Smooth muscle cell (in vitro differentiated cells): ENCODE measurements at regions not wholly inside any gene's neighbourhood (a gene's known extent, or its start where the extent isn't known, plus 50 kb on each side); places are given as distances from the start of the nearest gene placed in this dataset.

Source experiments
- DNase-seq: peaks from one replicate; lab custom pipeline; 2025; ENCODE audit not compliant: unreplicated experiment; lab: John Stamatoyannopoulos, UW
- H2AFZ ChIP-seq: fragments of 200-600 bp; sonication (generic); 2 replicates; pipeline ENCODE4 v1.6.0; 2016; ENCODE audit warnings: antibody characterized with exemption, low read depth, mild to moderate bottlenecking
- H3F3A ChIP-seq: fragments of 200-600 bp; sonication (generic); 2 replicates; pipeline ENCODE4 v1.6.0; 2017; ENCODE audit warnings: antibody characterized with exemption, low read depth
- H3K27ac ChIP-seq: fragments of 200-600 bp; sonication (generic); 2 replicates; pipeline ENCODE4 v1.5.1; 2016; ENCODE audit warnings: low read depth, mild to moderate bottlenecking
- H3K27me3 ChIP-seq: fragments of 200-600 bp; sonication (generic); 2 replicates; pipeline ENCODE4 v1.6.1; 2016; ENCODE audit warnings: low read depth, mild to moderate bottlenecking
- H3K36me3 ChIP-seq: fragments of 200-600 bp; sonication (generic); 2 replicates; pipeline ENCODE4 v1.5.1; 2016; ENCODE audit warnings: low read depth
- H3K4me1 ChIP-seq: fragments of 200-600 bp; sonication (generic); 2 replicates; pipeline ENCODE4 v1.5.1; 2016; ENCODE audit warnings: low read depth
- H3K4me2 ChIP-seq: fragments of 200-600 bp; sonication (generic); 2 replicates; pipeline ENCODE4 v1.6.0; 2016; ENCODE audit warnings: mild to moderate bottlenecking
- H3K4me3 ChIP-seq: fragments of 200-600 bp; sonication (generic); 2 replicates; pipeline ENCODE4 v1.5.1; 2016; ENCODE audit warnings: mild to moderate bottlenecking
- H3K79me2 ChIP-seq: fragments of 200-600 bp; sonication (generic); 2 replicates; pipeline ENCODE4 v1.6.0; 2016; ENCODE audit warnings: low read depth, mild to moderate bottlenecking
- H3K9ac ChIP-seq: fragments of 200-600 bp; sonication (generic); 2 replicates; pipeline ENCODE4 v1.6.0; 2016; ENCODE audit warnings: low read depth
- H3K9me3 ChIP-seq: fragments of 200-600 bp; sonication (generic); replicated peaks from 2 replicates; pipeline ENCODE4 v1.5.1; 2016; ENCODE audit warnings: low read depth
- H4K20me1 ChIP-seq: fragments of 200-600 bp; sonication (generic); 2 replicates; pipeline ENCODE4 v1.6.0; 2016; ENCODE audit warnings: low read depth
- CTCF ChIP-seq: fragments of 200-600 bp; sonication (generic); IDR thresholded peaks from 2 replicates; pipeline ENCODE4 v1.5.1; 2017; ENCODE audit warnings: borderline replicate concordance, mild to moderate bottlenecking, antibody characterized with exemption; ENCODE audit not compliant: insufficient read depth, poor library complexity, severe bottlenecking
- WGBS: methylation state at CpG from one replicate; pipeline ENCODE4 v1.1.7; 2016; ENCODE audit warnings: low lambda C conversion rate; 5-methylcytosine and 5-hydroxymethylcytosine counted together

DNA sequence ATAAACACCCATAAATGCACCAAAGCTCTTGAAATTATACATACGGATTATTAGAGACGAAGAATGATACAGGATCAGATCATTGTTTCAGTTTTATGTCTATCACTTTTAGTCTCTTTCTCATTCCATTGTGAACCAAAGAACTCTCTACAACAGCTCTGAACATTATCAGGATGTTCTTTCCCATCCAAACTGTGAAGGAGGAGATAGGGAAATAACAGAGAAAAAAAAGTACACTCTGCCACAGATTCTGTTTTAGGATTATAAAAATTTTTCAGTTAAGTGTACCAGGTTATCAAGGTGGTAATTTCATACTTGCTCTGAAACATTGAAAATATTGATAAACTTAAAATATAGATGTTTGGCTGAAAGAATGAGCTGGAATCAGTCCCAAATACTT is 270.9 kb downstream of the MZT1 start:
- Histone ChIP-seq H3K4me3 (no peak overlapping the region), H3K36me3 (no peaks in the 10 kb centered on the region), H3K4me1 (no peaks in the 10 kb centered on the region), H3K27ac (no peak overlapping the region), H4K20me1 (no peaks in the 10 kb centered on the region), H3K9me3 (no peaks in the 10 kb centered on the region), H3K4me2 (no peak overlapping the region), H3K79me2 (no peaks in the 10 kb centered on the region), H2AFZ (no peak overlapping the region), H3F3A (no peaks in the 10 kb centered on the region), H3K9ac (no peak overlapping the region), H3K27me3 (no peaks in the 10 kb centered on the region)
- no peak for DNase-seq
- TF ChIP-seq CTCF, result no peak
- 63% methylated on average over 2 of the region's 2 CpGs for WGBS

GRCh38 chr13:72453161-72453560 is 274.3 kb downstream of the MZT1 start:
- no peak for TF ChIP-seq CTCF
- WGBS, result 95% methylated on average over 5 of the region's 5 CpGs

DNA sequence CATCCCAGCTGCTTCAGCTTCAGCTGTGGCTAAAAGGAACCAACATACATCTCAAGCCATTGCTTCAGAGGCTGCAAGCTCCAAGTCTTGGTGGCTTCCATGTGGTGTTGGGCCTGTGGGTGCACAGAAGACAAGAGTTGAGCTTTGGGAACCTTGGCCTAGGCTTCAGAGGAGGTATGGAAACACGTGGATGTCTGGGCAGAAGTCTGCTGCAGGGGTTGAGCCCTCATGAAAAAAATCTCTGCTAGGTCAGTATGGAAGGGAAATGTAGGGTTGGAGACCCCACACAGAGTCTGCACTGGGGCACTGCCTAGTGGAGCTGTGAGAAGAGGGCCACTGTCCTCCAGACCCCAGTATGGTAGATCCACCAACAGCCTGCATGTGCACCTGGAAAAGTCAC is 279.3 kb downstream of the MZT1 start:
- H4K20me1 ChIP-seq, result no peaks in the 10 kb centered on the region
- DNase-seq, result no peak
- no peak overlapping the region for H3K27ac ChIP-seq
- no peak overlapping the region for H3K4me3 ChIP-seq
- no peaks in the 10 kb centered on the region for H3K4me1 ChIP-seq
- H2AFZ ChIP-seq, result no peak overlapping the region
- no peak for TF ChIP-seq CTCF
- H3K27me3 ChIP-seq, result no peaks in the 10 kb centered on the region
- no peaks in the 10 kb centered on the region for H3K36me3 ChIP-seq
- H3K9me3 ChIP-seq, result no peaks in the 10 kb centered on the region
- WGBS, result 88% methylated on average over 1 of the region's 1 CpG
- H3K9ac ChIP-seq, result no peak overlapping the region
- H3K79me2 ChIP-seq, result no peaks in the 10 kb centered on the region
- no peaks in the 10 kb centered on the region for H3F3A ChIP-seq
- H3K4me2 ChIP-seq, result no peak overlapping the region

More at GRCh38 chr13:72453161-72453560, 274.3 kb downstream of the MZT1 start:
- no peaks in the 10 kb centered on the region for H3K4me1 ChIP-seq
- no peaks in the 10 kb centered on the region for H3K36me3 ChIP-seq
- H2AFZ ChIP-seq, result no peak overlapping the region
- H3K27ac ChIP-seq, result no peak overlapping the region
- no peak overlapping the region for H3K4me3 ChIP-seq
- no peaks in the 10 kb centered on the region for H3K79me2 ChIP-seq
- no peak overlapping the region for H3K4me2 ChIP-seq
- no peaks in the 10 kb centered on the region for H3K27me3 ChIP-seq
- no peak overlapping the region for H3K9ac ChIP-seq
- DNase-seq, result no peak
- H4K20me1 ChIP-seq, result no peaks in the 10 kb centered on the region
- H3K9me3 ChIP-seq, result no peaks in the 10 kb centered on the region
- H3F3A ChIP-seq, result no peaks in the 10 kb centered on the region

GRCh38 chr13:72444999-72445398 is 282.4 kb downstream of the MZT1 start:
- no peaks in the 10 kb centered on the region for H4K20me1 ChIP-seq
- H3K27ac ChIP-seq, result no peak overlapping the region
- no peaks in the 10 kb centered on the region for H3K9me3 ChIP-seq
- no peak overlapping the region for H3K4me2 ChIP-seq
- no peak overlapping the region for H2AFZ ChIP-seq
- TF ChIP-seq CTCF, result no peak
- H3K4me1 ChIP-seq, result no peaks in the 10 kb centered on the region
- DNase-seq, result no peak
- no peaks in the 10 kb centered on the region for H3K79me2 ChIP-seq
- 88% methylated on average over 1 of the region's 1 CpG for WGBS
- no peak overlapping the region for H3K9ac ChIP-seq
- H3K27me3 ChIP-seq, result no peaks in the 10 kb centered on the region
- no peak overlapping the region for H3K4me3 ChIP-seq
- no peaks in the 10 kb centered on the region for H3F3A ChIP-seq
- H3K36me3 ChIP-seq, result no peaks in the 10 kb centered on the region
